ENCODE measurements at regions not wholly inside any gene's neighbourhood (a gene's known extent, or its start where the extent isn't known, plus 50 kb on each side); places are given as distances from the start of the nearest gene placed in this dataset.

GRCh38 chr3:22297436-22297835 is 546.4 kb upstream of the ZNF385D start:
- Histone ChIP-seq H3K27ac (ENCODE audit: extremely low read length, insufficient read depth, low read length) (no peak overlapping the region), H3K4me2 (ENCODE audit: low read depth, low read length) (no peak overlapping the region), H3K9ac (ENCODE audit: insufficient read depth, low read depth, low read length) (no peak overlapping the region), H3K27me3 (ENCODE audit: control insufficient read depth in 1 of 2, insufficient read depth in 2 of 2, low read length in 2 of 2) (no peaks in the 10 kb centered on the region), H3K9me3 (ENCODE audit: low read length) (no peaks in the 10 kb centered on the region), H3K79me2 (ENCODE audit: insufficient read depth, low read length) (no peaks in the 10 kb centered on the region), H3K4me1 (ENCODE audit: insufficient read depth, low read length) (no peaks in the 10 kb centered on the region), H3K36me3 (replicated peaks in 1 of 2; ENCODE audit: control insufficient read depth in 1 of 2, insufficient read depth in 2 of 2, low read length in 2 of 2) (no peaks in the 10 kb centered on the region), H4K20me1 (ENCODE audit: insufficient read depth, low read length) (no peaks in the 10 kb centered on the region), H3K4me3 (replicated peaks in 1 of 3; ENCODE audit: insufficient read depth in 1 of 3, low read depth in 2 of 3, low read length in 3 of 3) (no peak overlapping the region), H2AFZ (ENCODE audit: low read length) (no peak overlapping the region)
- WGBS (ENCODE audit: low lambda C conversion rate) = 21% methylated on average over 4 of the region's 4 CpGs
- POLR2A ChIA-PET = no interaction called here
- FAIRE-seq (no peak), DNase-seq (ENCODE audit: low spot score) (no peak), ATAC-seq (no peak)
- intact Hi-C loops (cut with micrococcal nuclease; ENCODE audit: unreplicated experiment) = no loop called here
- no TSS peak for BruUV-seq (replicated peaks)
- CTCF ChIA-PET (ENCODE audit: low intra/inter-chr PET ratio, low total read pairs) = no interaction called here
- in situ Hi-C loops (cut with HindIII; ENCODE audit: extremely low pct_ligation_motif_present, low pct_unique_long_range_greater_than_20kb) = no loop called here
- TF ChIP-seq HINFP (CRISPR knock-in tag; IDR thresholded peaks at IDR 0.05; ENCODE audit: low read depth) (no peak), ZNF552 (CRISPR knock-in tag; IDR thresholded peaks at IDR 0.05; ENCODE audit: borderline replicate concordance) (no peak), TOPORS (CRISPR knock-in tag; IDR thresholded peaks at IDR 0.05) (no peak), REXO4 (CRISPR knock-in tag; IDR thresholded peaks at IDR 0.05; ENCODE audit: borderline replicate concordance) (no peak), ATRX (CRISPR knock-in tag; IDR thresholded peaks at IDR 0.05; ENCODE audit: borderline replicate concordance) (no peak), SNAPC2 (CRISPR knock-in tag; IDR thresholded peaks at IDR 0.05) (no peak), ZFX (CRISPR knock-in tag; IDR thresholded peaks at IDR 0.05; ENCODE audit: low read depth) (no peak), ZNF17 (CRISPR knock-in tag; IDR thresholded peaks at IDR 0.05) (no peak)

- intact Hi-C loops (cut with micrococcal nuclease; ENCODE audit: unreplicated experiment) (no loop called here), in situ Hi-C loops (cut with HindIII; ENCODE audit: extremely low pct_ligation_motif_present, low pct_unique_long_range_greater_than_20kb) (no loop called here)
- ATAC-seq (no peak), FAIRE-seq (no peak), DNase-seq (ENCODE audit: low spot score) (no peak)
- Histone ChIP-seq H3K79me2 (ENCODE audit: insufficient read depth, low read length) (no peaks in the 10 kb centered on the region), H4K20me1 (ENCODE audit: insufficient read depth, low read length) (no peaks in the 10 kb centered on the region), H3K9me3 (ENCODE audit: low read length) (peaks cover 5% of the 10 kb centered on the region), H3K4me2 (ENCODE audit: low read depth, low read length) (no peak overlapping the region), H2AFZ (ENCODE audit: low read length) (no peak overlapping the region), H3K27ac (ENCODE audit: extremely low read length, insufficient read depth, low read length) (no peak overlapping the region), H3K36me3 (replicated peaks in 1 of 2; ENCODE audit: control insufficient read depth in 1 of 2, insufficient read depth in 2 of 2, low read length in 2 of 2) (no peaks in the 10 kb centered on the region), H3K4me3 (replicated peaks in 1 of 3; ENCODE audit: insufficient read depth in 1 of 3, low read depth in 2 of 3, low read length in 3 of 3) (no peak overlapping the region), H3K27me3 (ENCODE audit: control insufficient read depth in 1 of 2, insufficient read depth in 2 of 2, low read length in 2 of 2) (no peaks in the 10 kb centered on the region), H3K9ac (ENCODE audit: insufficient read depth, low read depth, low read length) (no peak overlapping the region), H3K4me1 (ENCODE audit: insufficient read depth, low read length) (no peaks in the 10 kb centered on the region)
- 0% methylated on average over 3 of the region's 3 CpGs for WGBS (ENCODE audit: low lambda C conversion rate)
- ChIA-PET CTCF (ENCODE audit: low intra/inter-chr PET ratio, low total read pairs) (no interaction called here), POLR2A (no interaction called here)
- no TSS peak for BruUV-seq (replicated peaks)
- TF ChIP-seq HES4 (CRISPR knock-in tag; IDR thresholded peaks at IDR 0.05; ENCODE audit: borderline replicate concordance) (no peak), KDM6A (CRISPR knock-in tag; IDR thresholded peaks at IDR 0.05; ENCODE audit: low read depth) (no peak), YEATS2 (CRISPR knock-in tag; IDR thresholded peaks at IDR 0.05; ENCODE audit: borderline replicate concordance) (no peak)
Measured at GRCh38 chr3:22306454-22306853, 555.4 kb upstream of the ZNF385D start.

Data from HepG2 (cell line).